H54 (cell line): ENCODE measurements at regions not wholly inside any gene's neighbourhood (a gene's known extent, or its start where the extent isn't known, plus 50 kb on each side); places are given as distances from the start of the nearest gene placed in this dataset.
"Not testable (repeated sequence)": the region's sequence is repeated elsewhere in the genome, so short reads cannot be mapped to it uniquely, and the experiment has no call there.

Experiments used
- DNase-seq: peaks from one replicate; pipeline ENCODE4 v3.0.0; 2011; ENCODE audit warnings: low spot score, mixed read lengths; ENCODE audit not compliant: insufficient read length
- FAIRE-seq: peaks from 3 replicates; lab custom pipeline; 2011; peaks lifted over from hg19 to GRCh38; lab: Jason Lieb, UNC
- POLR2A ChIP-seq: IDR thresholded peaks from 2 replicates; pipeline ENCODE4 v1.6.1; 2011; ENCODE audit warnings: low read depth, mild to moderate bottlenecking, low read length

DNA sequence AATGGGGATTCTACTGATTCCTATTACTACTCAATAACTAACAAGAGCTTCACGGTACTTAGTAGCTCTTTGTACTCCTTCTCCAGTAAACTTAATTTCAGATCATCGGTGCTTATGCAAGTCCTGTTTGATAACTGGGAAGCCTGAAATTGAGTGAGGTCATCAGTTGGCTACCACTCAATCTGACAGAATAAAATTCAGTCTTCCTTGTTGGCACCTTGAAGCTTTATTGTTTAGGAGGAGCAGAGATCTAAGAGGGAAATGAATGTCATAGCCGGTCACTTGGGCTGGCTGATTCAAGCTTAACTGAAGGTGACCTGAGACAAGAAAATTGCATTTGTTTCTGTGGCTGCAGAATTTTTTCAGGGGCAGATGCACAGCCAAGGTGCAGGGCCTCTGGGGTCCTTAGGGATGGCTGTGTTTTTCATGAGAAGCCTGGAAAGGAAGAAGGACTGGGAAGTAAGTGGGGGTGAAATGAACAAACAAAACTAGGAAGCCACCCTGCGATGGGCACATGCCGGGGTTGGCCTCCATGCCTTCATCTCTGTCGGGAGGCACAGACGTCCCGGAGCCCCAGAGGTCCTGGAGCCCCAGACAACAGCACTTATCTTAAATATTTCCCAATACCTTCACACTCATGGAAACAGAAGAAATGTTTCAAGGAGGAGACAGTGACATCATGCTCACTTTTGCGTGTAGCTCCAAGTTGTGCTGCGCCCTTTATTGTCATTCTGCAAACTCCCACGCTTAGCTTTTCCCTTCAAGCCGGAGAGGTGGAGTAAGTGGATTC, 85.0 kb upstream of the KIF5B start:
- DNase-seq (no peak), FAIRE-seq (no peak)
- TF ChIP-seq POLR2A, result no peak

DNA sequence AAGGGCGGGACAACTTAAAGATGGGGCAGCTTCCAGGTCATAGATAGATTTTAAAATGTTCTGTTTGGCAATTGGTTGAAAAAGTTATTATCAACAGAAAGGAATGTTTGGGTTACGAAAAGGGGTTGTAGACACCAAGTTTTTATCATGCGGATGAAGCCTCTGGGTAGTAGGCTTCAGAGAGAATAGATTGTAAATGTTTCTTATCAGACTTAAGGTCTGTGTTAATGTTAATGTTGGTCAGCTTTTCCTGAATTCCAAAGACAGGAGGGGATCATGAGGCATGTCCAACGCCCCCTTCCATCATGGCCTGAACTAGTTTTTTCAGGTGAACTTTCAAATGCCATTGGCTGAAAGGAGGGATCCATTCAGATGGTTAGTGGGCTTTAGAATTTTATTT, 84.2 kb upstream of the KIF5B start:
- TF ChIP-seq POLR2A, result no peak
- FAIRE-seq, result no peak
- DNase-seq, result no peak

DNA sequence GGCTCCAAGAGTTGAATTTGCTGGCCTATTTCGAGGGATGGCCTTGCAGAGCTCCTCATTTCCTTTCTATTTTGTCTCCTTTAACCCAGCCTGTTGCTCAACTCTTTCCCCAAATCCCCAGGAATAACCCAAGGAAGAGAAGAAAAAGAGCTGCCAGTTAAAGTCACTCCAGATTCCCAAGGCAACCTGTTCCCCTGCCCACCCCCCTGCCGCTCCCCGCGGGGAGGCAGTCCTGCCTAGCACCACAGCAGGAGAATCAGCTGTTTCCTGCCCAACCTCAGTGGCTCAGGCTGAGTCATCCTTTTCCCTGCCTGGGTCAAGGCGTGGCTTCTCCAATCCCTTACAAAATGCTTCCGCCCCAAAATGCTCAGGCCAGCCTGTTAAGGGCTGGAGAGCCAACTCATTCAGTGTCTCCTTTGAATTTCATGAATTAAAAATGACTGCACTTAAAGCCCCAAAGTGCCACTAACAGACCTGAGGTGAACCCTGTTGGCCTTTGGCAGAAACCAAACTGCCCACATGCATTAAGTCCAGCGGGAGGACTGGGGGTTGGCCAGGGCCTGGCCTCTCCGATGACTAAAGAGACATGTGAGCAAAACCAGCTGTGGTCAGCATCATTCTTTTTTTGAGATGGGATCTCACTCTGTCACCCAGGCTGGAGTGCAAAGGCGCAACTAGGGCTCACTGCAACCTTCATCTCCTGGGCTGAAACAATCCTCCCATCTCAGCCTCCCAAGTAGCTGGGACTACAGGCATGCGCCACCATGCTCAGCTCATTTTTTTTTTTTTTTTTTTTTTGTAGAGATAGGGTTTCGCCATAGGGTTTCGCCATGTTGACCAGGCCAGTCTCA, 83.2 kb upstream of the KIF5B start:
- DNase-seq (peak; percentile 91), FAIRE-seq (peak; percentile 84)

DNA sequence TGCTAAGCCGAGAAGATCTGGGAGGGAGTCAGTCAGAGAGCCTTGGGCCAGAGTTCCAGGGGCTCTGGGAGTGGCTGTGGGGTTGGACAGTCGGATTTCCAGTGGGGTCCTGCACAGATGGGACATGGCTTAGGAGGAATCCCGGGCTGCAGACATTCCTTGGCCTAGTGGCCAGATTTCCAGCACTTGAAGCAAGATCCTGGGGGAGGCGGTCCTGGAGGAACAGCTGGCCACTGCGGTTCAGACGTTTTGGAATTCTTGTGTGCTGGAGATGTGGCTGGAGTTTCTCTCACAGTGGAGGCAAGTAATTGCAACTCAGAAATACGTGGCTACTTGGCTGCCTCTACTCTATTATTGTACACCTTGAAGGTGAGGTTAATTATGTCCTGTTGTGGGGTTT, 80.7 kb upstream of the KIF5B start:
- FAIRE-seq, DNase-seq: not testable (repeated sequence)

More for the DNA sequence above, 83.2 kb upstream of the KIF5B start:
- TF ChIP-seq POLR2A, result 0 out of 2 replicates have a peak, but pooled peaks have one; percentile 17

DNA sequence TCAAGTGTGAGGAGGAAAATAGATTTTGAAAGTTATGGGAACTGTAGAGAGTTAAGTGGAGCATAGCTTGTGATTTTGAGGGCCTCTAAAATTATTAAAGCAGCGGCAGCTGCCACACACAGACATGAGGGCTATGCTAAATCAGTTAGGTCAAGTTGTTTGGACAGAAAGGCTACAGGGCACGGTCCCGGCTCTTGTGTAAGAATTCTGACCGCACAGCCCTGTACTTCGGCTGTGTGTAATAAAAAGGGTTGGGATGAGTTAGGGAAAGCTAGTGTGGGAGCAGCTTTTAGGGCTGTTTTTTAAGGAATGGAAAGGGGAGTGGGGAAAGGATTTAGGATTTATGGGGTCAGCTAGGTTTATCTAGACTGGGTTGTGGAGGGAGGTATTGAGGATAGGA, 79.6 kb upstream of the KIF5B start:
- FAIRE-seq, DNase-seq: not testable (repeated sequence)

DNA sequence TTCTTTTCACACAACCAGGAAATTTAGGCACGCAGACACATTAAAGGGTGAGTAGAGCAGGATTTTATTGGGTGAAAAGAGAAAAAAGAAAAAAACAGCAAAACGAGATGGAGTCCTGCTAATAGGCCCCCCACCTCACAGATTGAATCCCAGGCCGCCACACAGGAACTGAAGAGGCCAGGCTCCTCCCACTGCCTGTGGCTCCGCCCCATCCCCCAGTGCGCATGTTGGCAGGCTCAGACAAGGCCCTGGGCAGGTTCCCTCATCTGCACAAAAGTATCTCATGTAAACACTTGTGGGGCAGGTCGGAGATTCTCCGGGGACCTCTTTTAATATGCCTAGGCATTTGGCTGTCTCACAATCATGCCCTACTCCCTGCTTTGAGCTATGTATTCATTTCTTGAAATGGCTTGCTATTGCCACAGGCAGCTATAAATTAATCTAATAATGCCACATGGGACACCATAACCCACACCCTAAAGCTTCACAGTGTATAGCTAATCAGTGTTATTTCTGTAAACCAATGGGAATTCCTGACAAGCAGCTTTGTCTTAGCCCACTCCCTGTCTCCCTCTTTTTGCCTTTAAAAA, 76.2 kb upstream of the KIF5B start:
- TF ChIP-seq POLR2A, result no peak
- FAIRE-seq, result no peak
- no peak for DNase-seq

DNA sequence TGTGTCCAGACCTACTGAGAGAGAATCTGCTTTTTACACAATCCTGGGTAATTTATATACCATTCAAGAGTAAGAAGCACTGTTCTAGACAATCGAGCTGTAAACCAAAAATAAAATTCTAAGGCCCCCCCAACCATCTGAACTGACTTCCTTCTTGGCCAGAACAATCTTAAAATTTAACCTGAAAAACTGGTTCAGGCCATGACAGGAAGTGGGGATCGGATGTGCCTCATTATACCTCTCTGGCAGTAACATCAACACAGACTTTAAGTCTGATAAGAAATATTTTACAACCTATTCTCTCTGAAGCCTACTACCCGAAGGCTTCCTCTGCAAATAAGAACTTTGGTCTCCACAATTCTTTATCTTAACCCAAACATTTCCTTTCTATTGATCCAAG, 75.2 kb upstream of the KIF5B start:
- FAIRE-seq (no peak), DNase-seq (no peak)
- TF ChIP-seq POLR2A, result no peak

DNA sequence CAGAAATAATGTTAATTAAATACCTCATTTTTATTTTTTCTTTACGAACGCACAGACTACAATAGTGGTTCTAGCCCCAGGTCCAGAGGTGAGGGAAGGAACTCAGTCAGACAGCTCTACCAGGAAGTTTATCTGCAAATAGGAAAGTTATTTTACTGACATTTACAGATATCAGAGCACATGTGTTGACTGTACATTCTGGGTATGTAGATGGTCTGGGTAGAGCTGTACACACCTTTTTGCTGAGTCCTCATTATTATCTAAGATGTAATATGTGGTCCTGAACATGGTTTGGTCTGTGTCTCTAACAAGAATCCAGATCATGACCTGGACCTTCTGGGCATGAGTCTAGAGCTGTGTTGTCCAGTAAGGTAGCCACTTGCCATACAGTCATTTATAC, 74.6 kb upstream of the KIF5B start:
- DNase-seq (no peak), FAIRE-seq (no peak)
- TF ChIP-seq POLR2A, result no peak

DNA sequence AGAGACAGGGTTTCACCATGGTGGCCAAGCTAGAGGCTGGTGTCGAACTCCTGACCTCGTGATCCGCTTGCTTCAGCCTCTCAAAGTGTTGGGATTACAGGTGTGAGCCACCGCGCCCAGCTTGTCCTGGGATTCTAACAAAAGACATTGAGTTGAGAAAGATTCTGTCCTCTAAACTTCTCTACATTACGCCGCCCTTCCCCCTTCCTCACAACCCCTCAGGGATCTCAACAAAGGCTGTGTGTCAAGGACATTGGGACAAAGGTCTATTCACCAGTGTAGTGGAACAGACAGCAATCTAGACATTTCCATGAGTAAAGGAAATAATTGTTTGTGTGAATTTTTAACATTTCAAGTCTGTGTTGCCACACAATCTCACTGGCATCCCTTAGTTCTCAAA, 68.8 kb upstream of the KIF5B start:
- DNase-seq (no peak), FAIRE-seq (no peak)
- TF ChIP-seq POLR2A, result no peak

DNA sequence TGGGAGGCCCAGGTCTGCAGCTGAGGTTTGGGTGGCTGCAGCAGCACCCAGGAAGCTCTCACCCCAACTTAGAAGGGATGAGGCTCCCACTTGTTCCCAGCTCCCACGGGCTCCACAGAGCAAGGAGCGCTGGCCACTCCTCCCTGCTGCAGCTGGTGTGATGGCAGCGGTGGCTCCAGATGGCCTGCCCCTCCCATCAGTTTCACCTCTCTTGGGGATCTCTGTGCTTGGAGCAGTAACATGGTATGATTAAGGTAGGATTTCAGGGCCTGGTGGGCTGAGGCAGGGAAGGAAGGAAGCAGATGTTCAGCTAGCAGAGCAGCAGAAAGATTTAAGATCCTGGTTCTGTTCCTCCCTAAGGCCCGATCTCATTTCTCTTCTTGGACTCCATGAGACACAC, 66.8 kb upstream of the KIF5B start:
- no peak for FAIRE-seq
- DNase-seq, result no peak
- TF ChIP-seq POLR2A, result no peak

DNA sequence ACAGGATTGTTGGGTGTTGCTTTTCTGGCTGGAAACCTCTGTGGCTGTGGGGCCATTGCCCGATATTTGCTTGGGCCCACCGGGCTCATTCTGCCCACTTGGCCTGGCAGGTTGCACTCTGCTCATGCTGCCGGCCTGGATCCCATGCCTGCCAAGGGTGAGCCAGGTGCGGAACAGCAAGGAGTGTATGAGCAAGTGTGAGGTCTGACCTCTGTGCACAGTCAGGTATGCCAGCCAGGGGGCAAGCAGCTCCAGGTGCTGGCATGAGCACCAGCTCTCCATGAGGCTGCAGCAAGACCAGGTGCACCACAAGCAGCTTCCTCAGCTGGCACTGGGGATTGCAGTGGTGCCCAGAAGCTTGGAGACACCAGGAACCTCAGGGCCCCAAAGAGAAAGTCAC, 65.4 kb upstream of the KIF5B start:
- no peak for TF ChIP-seq POLR2A
- no peak for DNase-seq
- no peak for FAIRE-seq

DNA sequence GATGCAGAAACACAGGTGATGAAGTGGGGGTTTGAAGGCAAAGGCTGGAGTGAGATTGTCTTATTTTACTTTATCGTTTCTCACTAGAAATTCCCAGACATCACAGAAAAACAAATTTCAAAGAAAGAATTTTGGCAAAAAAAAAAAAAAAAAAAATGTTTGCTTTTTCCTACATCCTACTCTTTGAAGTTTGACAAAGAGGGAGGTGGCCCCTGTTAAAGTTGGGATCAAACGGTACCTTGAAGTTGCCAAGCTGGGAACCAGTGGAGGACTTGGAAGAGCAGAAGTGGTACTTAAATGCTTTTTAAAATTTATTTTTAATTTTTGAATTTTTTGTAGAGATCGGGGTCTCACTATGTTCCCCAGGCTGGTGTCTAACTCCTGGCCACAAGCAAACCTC, 63.9 kb upstream of the KIF5B start:
- no peak for TF ChIP-seq POLR2A
- FAIRE-seq (no peak), DNase-seq (no peak)

DNA sequence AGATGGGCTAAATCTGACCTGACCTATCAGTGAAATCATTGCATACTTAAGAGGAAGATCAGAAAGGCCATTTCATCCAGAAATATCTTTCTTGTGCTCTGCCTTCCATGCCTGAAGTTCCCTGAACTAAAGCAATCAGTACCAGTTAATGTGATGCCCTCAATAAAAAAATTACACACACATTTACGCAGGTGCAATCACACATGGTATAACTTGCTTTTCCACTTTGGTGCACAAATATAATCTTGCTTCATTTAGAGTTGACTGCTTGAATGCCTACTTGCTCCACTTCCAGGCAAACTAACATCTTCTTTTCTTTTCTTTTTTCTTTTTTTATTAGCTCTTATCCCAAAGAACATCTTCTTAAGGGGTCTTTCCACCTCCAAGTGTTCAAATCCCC, 58.3 kb upstream of the KIF5B start:
- no peak for TF ChIP-seq POLR2A
- FAIRE-seq (no peak), DNase-seq (no peak)

DNA sequence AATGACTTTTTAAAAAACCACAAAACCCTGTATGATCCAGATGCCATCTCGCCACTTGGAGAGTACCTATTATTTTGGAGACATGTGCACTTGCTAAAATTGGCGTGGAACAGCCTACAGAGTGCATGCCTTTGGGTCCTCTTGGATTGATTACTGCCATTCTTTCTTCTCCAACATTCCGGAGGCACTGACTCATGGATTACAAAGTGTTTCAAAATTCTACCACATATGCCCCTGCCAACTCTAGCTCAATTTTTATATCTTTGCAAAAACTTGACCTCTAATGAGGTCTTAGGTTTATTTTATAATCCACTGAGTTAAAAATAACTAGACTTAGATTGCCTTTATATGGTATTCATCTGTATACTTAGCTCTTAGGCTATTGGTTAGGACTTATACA, 55.8 kb upstream of the KIF5B start:
- no peak for TF ChIP-seq POLR2A
- FAIRE-seq (peak; percentile 62), DNase-seq (peak; percentile 40)
